ENCODE measurements at regions not wholly inside any gene's neighbourhood (a gene's known extent, or its start where the extent isn't known, plus 50 kb on each side); places are given as distances from the start of the nearest gene placed in this dataset.

DNA sequence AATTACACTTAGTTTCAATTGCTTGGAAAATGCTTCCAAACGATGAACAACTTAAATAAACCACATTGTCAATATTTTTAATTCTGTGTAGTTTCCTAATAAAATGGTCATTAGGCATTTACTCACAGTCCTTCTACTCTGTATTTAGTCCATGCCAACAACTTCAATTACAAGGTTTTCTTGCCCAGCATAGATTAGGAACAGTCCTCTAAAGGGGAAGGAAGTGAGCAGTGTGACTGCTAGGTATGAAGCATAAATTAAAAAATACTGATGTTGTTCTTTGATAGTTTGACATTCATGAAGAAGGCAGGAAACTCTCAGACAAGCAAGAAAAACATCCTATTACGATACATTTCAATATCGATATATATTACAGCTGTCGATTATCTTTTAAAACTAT lies 716.0 kb upstream of the PCDH9 start:
- TF ChIP-seq EGR1 (IDR thresholded peaks at IDR 0.05; ENCODE audit: borderline replicate concordance, low read depth, low read length) (no peak), CEBPB (IDR thresholded peaks at IDR 0.05; ENCODE audit: low read depth, low read length) (no peak), POLR2A (IDR thresholded peaks at IDR 0.05; ENCODE audit: control extremely low read depth in 1 of 2, low read depth in 2 of 2, low read length in 2 of 2) (no peak), GABPA (IDR thresholded peaks at IDR 0.05; ENCODE audit: borderline replicate concordance, insufficient read depth, low read length) (no peak), YY1 (IDR thresholded peaks at IDR 0.05; ENCODE audit: low read depth, low read length) (no peak), EZH2 (IDR thresholded peaks at IDR 0.05; ENCODE audit: low read depth, low read length, severe bottlenecking) (no peak)
- TF ChIP-seq, protein P1, sequence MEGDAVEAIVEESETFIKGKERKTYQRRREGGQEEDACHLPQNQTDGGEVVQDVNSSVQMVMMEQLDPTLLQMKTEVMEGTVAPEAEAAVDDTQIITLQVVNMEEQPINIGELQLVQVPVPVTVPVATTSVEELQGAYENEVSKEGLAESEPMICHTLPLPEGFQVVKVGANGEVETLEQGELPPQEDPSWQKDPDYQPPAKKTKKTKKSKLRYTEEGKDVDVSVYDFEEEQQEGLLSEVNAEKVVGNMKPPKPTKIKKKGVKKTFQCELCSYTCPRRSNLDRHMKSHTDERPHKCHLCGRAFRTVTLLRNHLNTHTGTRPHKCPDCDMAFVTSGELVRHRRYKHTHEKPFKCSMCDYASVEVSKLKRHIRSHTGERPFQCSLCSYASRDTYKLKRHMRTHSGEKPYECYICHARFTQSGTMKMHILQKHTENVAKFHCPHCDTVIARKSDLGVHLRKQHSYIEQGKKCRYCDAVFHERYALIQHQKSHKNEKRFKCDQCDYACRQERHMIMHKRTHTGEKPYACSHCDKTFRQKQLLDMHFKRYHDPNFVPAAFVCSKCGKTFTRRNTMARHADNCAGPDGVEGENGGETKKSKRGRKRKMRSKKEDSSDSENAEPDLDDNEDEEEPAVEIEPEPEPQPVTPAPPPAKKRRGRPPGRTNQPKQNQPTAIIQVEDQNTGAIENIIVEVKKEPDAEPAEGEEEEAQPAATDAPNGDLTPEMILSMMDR (IDR thresholded peaks at IDR 0.05; ENCODE audit: control extremely low read depth in 1 of 3, insufficient read depth in 1 of 3, low read depth in 1 of 3, low read length in 3 of 3): no peak
- TF ChIP-seq, protein P2, sequence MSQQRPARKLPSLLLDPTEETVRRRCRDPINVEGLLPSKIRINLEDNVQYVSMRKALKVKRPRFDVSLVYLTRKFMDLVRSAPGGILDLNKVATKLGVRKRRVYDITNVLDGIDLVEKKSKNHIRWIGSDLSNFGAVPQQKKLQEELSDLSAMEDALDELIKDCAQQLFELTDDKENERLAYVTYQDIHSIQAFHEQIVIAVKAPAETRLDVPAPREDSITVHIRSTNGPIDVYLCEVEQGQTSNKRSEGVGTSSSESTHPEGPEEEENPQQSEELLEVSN (IDR thresholded peaks at IDR 0.05): no peak
- TF ChIP-seq, protein P3, sequence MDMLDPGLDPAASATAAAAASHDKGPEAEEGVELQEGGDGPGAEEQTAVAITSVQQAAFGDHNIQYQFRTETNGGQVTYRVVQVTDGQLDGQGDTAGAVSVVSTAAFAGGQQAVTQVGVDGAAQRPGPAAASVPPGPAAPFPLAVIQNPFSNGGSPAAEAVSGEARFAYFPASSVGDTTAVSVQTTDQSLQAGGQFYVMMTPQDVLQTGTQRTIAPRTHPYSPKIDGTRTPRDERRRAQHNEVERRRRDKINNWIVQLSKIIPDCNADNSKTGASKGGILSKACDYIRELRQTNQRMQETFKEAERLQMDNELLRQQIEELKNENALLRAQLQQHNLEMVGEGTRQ (IDR thresholded peaks at IDR 0.05; ENCODE audit: low read length): no peak

All from H1 (cell line).